ENCODE measurements at regions not wholly inside any gene's neighbourhood (a gene's known extent, or its start where the extent isn't known, plus 50 kb on each side); places are given as distances from the start of the nearest gene placed in this dataset.

GRCh38 chr12:25861226-25861625 is 97.3 kb upstream of the RASSF8 start:
- Histone ChIP-seq H3K36me3 (ENCODE audit: control insufficient read depth in 1 of 2, insufficient read depth in 2 of 2, low read depth in 1 of 2, low read length in 2 of 2) (no peaks in the 10 kb centered on the region), H2BK15ac (ENCODE audit: low read depth, poor library complexity, severe bottlenecking) (no peak overlapping the region), H2BK12ac (ENCODE audit: low read length in 2 of 2) (no peak overlapping the region), H3K23ac (ENCODE audit: low read length in 2 of 2) (no peak overlapping the region), H3K4ac (ENCODE audit: low read depth in 1 of 2, low read length in 2 of 2) (no peak overlapping the region), H2AFZ (ENCODE audit: low read depth, low read length) (no peak overlapping the region), H2AK5ac (ENCODE audit: low read length, severe bottlenecking) (no peak overlapping the region), H3K9me3 (ENCODE audit: control insufficient read depth, low read length) (no peaks in the 10 kb centered on the region), H3K27ac (ENCODE audit: low read length, poor library complexity, severe bottlenecking) (no peak overlapping the region), H3K79me1 (replicated peaks; ENCODE audit: low read length, poor library complexity, severe bottlenecking) (no peaks in the 10 kb centered on the region), H3K4me2 (ENCODE audit: low read length, poor library complexity, severe bottlenecking) (no peak overlapping the region), H4K8ac (ENCODE audit: low read length) (no peak overlapping the region), H3K4me1 (ENCODE audit: control insufficient read depth, insufficient read depth, low read depth, low read length) (no peaks in the 10 kb centered on the region), H3K14ac (ENCODE audit: low read length in 2 of 2) (no peak overlapping the region), H2BK120ac (ENCODE audit: low read depth, low read length) (no peak overlapping the region), H3K4me3 (ENCODE audit: insufficient read depth in 1 of 2, low read depth in 1 of 2, low read length in 2 of 2) (no peak overlapping the region), H3K9ac (ENCODE audit: low read length) (no peak overlapping the region), H3K18ac (ENCODE audit: low read depth in 1 of 2, low read length in 2 of 2) (no peak overlapping the region), H3K27me3 (ENCODE audit: control insufficient read depth in 1 of 2, insufficient read depth in 1 of 2, low read length in 2 of 2) (no peaks in the 10 kb centered on the region), H4K91ac (ENCODE audit: low read length) (no peak overlapping the region), H2BK5ac (ENCODE audit: low read depth, low read length, poor library complexity, severe bottlenecking) (no peak overlapping the region)
- DNase-seq: no peak
- 94% methylated on average over 1 of the region's 2 CpGs for WGBS

- Histone ChIP-seq H3K36me3 (ENCODE audit: control insufficient read depth in 1 of 2, insufficient read depth in 2 of 2, low read depth in 1 of 2, low read length in 2 of 2) (no peaks in the 10 kb centered on the region), H3K27me3 (ENCODE audit: control insufficient read depth in 1 of 2, insufficient read depth in 1 of 2, low read length in 2 of 2) (no peaks in the 10 kb centered on the region), H3K18ac (ENCODE audit: low read depth in 1 of 2, low read length in 2 of 2) (no peak overlapping the region), H3K4ac (ENCODE audit: low read depth in 1 of 2, low read length in 2 of 2) (no peak overlapping the region), H2BK5ac (ENCODE audit: low read depth, low read length, poor library complexity, severe bottlenecking) (no peak overlapping the region), H3K4me2 (ENCODE audit: low read length, poor library complexity, severe bottlenecking) (no peak overlapping the region), H3K79me1 (replicated peaks; ENCODE audit: low read length, poor library complexity, severe bottlenecking) (no peaks in the 10 kb centered on the region), H3K14ac (ENCODE audit: low read length in 2 of 2) (no peak overlapping the region), H3K23ac (ENCODE audit: low read length in 2 of 2) (no peak overlapping the region), H2BK12ac (ENCODE audit: low read length in 2 of 2) (no peak overlapping the region), H3K27ac (ENCODE audit: low read length, poor library complexity, severe bottlenecking) (no peak overlapping the region), H4K8ac (ENCODE audit: low read length) (no peak overlapping the region), H3K4me1 (ENCODE audit: control insufficient read depth, insufficient read depth, low read depth, low read length) (no peaks in the 10 kb centered on the region), H4K91ac (ENCODE audit: low read length) (no peak overlapping the region), H3K9ac (ENCODE audit: low read length) (no peak overlapping the region), H2BK120ac (ENCODE audit: low read depth, low read length) (no peak overlapping the region), H2AK5ac (ENCODE audit: low read length, severe bottlenecking) (no peak overlapping the region), H3K4me3 (ENCODE audit: insufficient read depth in 1 of 2, low read depth in 1 of 2, low read length in 2 of 2) (no peak overlapping the region), H2AFZ (ENCODE audit: low read depth, low read length) (no peak overlapping the region), H2BK15ac (ENCODE audit: low read depth, poor library complexity, severe bottlenecking) (no peak overlapping the region), H3K9me3 (ENCODE audit: control insufficient read depth, low read length) (no peaks in the 10 kb centered on the region)
- no CpG with 5 or more reads among the region's 3 CpGs for WGBS
- peak; percentile 30 for DNase-seq
Measured at GRCh38 chr12:25864306-25865276, 93.9 kb upstream of the RASSF8 start.

- H4K8ac ChIP-seq (ENCODE audit: low read length): peak overlapping the region; percentile 57
- H3K4me2 ChIP-seq (ENCODE audit: low read length, poor library complexity, severe bottlenecking): no peak overlapping the region
- H3K9me3 ChIP-seq (ENCODE audit: control insufficient read depth, low read length): no peaks in the 10 kb centered on the region
- no peaks in the 10 kb centered on the region for H3K36me3 ChIP-seq (ENCODE audit: control insufficient read depth in 1 of 2, insufficient read depth in 2 of 2, low read depth in 1 of 2, low read length in 2 of 2)
- H3K18ac ChIP-seq (ENCODE audit: low read depth in 1 of 2, low read length in 2 of 2): peak overlapping the region in 1 of 2 experiments; percentile 0
- no peak overlapping the region for H2BK15ac ChIP-seq (ENCODE audit: low read depth, poor library complexity, severe bottlenecking)
- H3K9ac ChIP-seq (ENCODE audit: low read length): no peak overlapping the region
- H2AK5ac ChIP-seq (ENCODE audit: low read length, severe bottlenecking): no peak overlapping the region
- no peaks in the 10 kb centered on the region for H3K27me3 ChIP-seq (ENCODE audit: control insufficient read depth in 1 of 2, insufficient read depth in 1 of 2, low read length in 2 of 2)
- H3K14ac ChIP-seq (ENCODE audit: low read length in 2 of 2): no peak overlapping the region
- peak overlapping the region in 1 of 2 experiments; percentile 40 for H2BK12ac ChIP-seq (ENCODE audit: low read length in 2 of 2)
- H2BK5ac ChIP-seq (ENCODE audit: low read depth, low read length, poor library complexity, severe bottlenecking): no peak overlapping the region
- peak overlapping the region; percentile 58 for H4K91ac ChIP-seq (ENCODE audit: low read length)
- H2BK120ac ChIP-seq (ENCODE audit: low read depth, low read length): no peak overlapping the region
- 59% methylated on average over 5 of the region's 6 CpGs for WGBS
- peak; percentile 90 for DNase-seq
- no peak overlapping the region for H3K27ac ChIP-seq (ENCODE audit: low read length, poor library complexity, severe bottlenecking)
- H3K4me3 ChIP-seq (ENCODE audit: insufficient read depth in 1 of 2, low read depth in 1 of 2, low read length in 2 of 2): no peak overlapping the region
- peak overlapping the region in 1 of 2 experiments; percentile 48 for H3K23ac ChIP-seq (ENCODE audit: low read length in 2 of 2)
- no peak overlapping the region for H2AFZ ChIP-seq (ENCODE audit: low read depth, low read length)
- peak overlapping the region in 1 of 2 experiments; percentile 87 for H3K4ac ChIP-seq (ENCODE audit: low read depth in 1 of 2, low read length in 2 of 2)
- H3K4me1 ChIP-seq (ENCODE audit: control insufficient read depth, insufficient read depth, low read depth, low read length): no peaks in the 10 kb centered on the region
- H3K79me1 ChIP-seq (replicated peaks; ENCODE audit: low read length, poor library complexity, severe bottlenecking): no peaks in the 10 kb centered on the region
Measured at GRCh38 chr12:25866586-25867378, 91.7 kb upstream of the RASSF8 start.

- Histone ChIP-seq H2AK5ac (ENCODE audit: low read length, severe bottlenecking) (no peak overlapping the region), H4K91ac (ENCODE audit: low read length) (no peak overlapping the region), H3K27ac (ENCODE audit: low read length, poor library complexity, severe bottlenecking) (no peak overlapping the region), H2BK15ac (ENCODE audit: low read depth, poor library complexity, severe bottlenecking) (no peak overlapping the region), H3K36me3 (ENCODE audit: control insufficient read depth in 1 of 2, insufficient read depth in 2 of 2, low read depth in 1 of 2, low read length in 2 of 2) (no peaks in the 10 kb centered on the region), H3K9me3 (ENCODE audit: control insufficient read depth, low read length) (no peaks in the 10 kb centered on the region), H2AFZ (ENCODE audit: low read depth, low read length) (no peak overlapping the region), H3K18ac (ENCODE audit: low read depth in 1 of 2, low read length in 2 of 2) (no peak overlapping the region), H3K23ac (ENCODE audit: low read length in 2 of 2) (no peak overlapping the region), H3K4ac (ENCODE audit: low read depth in 1 of 2, low read length in 2 of 2) (no peak overlapping the region), H3K27me3 (ENCODE audit: control insufficient read depth in 1 of 2, insufficient read depth in 1 of 2, low read length in 2 of 2) (no peaks in the 10 kb centered on the region), H2BK5ac (ENCODE audit: low read depth, low read length, poor library complexity, severe bottlenecking) (no peak overlapping the region), H3K4me2 (ENCODE audit: low read length, poor library complexity, severe bottlenecking) (no peak overlapping the region), H3K4me3 (ENCODE audit: insufficient read depth in 1 of 2, low read depth in 1 of 2, low read length in 2 of 2) (no peak overlapping the region), H4K8ac (ENCODE audit: low read length) (no peak overlapping the region), H3K4me1 (ENCODE audit: control insufficient read depth, insufficient read depth, low read depth, low read length) (no peaks in the 10 kb centered on the region), H3K14ac (ENCODE audit: low read length in 2 of 2) (no peak overlapping the region), H2BK12ac (ENCODE audit: low read length in 2 of 2) (no peak overlapping the region), H2BK120ac (ENCODE audit: low read depth, low read length) (no peak overlapping the region), H3K9ac (ENCODE audit: low read length) (no peak overlapping the region), H3K79me1 (replicated peaks; ENCODE audit: low read length, poor library complexity, severe bottlenecking) (no peaks in the 10 kb centered on the region)
- DNase-seq: no peak
Measured at GRCh38 chr12:25868193-25868592, 90.3 kb upstream of the RASSF8 start.
